Type B pancreatic cell (in vitro differentiated cells): ENCODE measurements at regions not wholly inside any gene's neighbourhood (a gene's known extent, or its start where the extent isn't known, plus 50 kb on each side); places are given as distances from the start of the nearest gene placed in this dataset.

Experiments used
- DNase-seq: peaks from one replicate; pipeline ENCODE4 v3.0.0; 2021; ENCODE audit warnings: mixed read lengths; ENCODE audit not compliant: unreplicated experiment; ENCODE audit errors: extremely low spot score
- H3K27ac Mint-ChIP-seq: 2 replicates; pipeline ENCODE4 v1.8.0; 2021; ENCODE audit warnings: mild to moderate bottlenecking, mixed read lengths
- H3K27me3 Mint-ChIP-seq: 2 replicates; pipeline ENCODE4 v1.8.0; 2021; ENCODE audit warnings: mixed read lengths
- H3K36me3 Mint-ChIP-seq: 2 replicates; pipeline ENCODE4 v1.8.0; 2021; ENCODE audit warnings: mixed read lengths
- H3K4me1 Mint-ChIP-seq: one replicate; pipeline ENCODE4 v1.8.0; 2021; ENCODE audit warnings: mixed read lengths; ENCODE audit not compliant: unreplicated experiment
- H3K4me3 Mint-ChIP-seq: 2 replicates; pipeline ENCODE4 v1.8.0; 2021; ENCODE audit warnings: mild to moderate bottlenecking, mixed read lengths
- H3K9me3 Mint-ChIP-seq: 2 replicates; pipeline ENCODE4 v1.8.0; 2021; ENCODE audit warnings: mixed read lengths
- TF ChIP-seq, protein P1 (sequence below): fragments of 200-600 bp; sonication (generic); conservative IDR thresholded peaks from 2 replicates; pipeline ENCODE4 v1.5.0; 2021; ENCODE audit warnings: antibody characterized with exemption, mild to moderate bottlenecking

DNA sequence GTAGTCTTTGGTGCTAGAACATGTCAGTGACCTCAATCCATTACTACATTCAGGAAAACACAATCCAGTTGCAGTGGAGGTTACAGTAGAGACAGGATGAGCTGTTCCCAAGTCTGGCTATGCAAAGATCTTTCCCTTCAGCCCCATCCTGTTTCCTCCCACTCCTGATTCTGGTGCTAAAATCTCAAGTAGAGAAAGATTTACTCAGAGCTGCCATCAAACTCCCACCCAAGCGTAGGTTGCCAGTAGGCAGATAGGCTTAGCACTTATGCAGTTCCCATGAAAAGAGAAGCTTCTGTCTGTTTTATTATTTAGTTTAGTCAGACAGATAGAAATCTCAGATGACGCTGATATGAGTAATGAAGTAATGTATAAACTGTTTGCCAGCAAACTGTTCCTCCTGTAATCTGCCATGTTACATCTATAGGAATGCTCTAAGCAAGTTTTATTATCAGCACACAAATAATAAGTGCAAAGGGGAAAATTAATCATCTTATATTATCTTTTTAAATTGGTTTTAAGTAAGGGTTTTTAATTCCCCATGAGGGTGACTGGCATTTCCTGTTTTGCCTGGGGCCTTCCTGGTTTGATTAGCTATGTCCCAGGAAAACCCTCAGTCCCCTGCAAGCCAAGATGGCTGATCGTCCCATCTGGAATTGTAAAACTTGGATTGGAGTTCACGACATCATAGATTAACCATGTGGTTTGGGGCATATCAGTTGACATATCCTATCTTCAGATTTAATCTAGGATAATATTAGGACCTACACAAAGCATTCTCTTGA, 188.3 kb upstream of the PALMD start:
- no peak overlapping the region for H3K27ac Mint-ChIP-seq
- H3K4me3 Mint-ChIP-seq = no peak overlapping the region
- no peaks in the 10 kb centered on the region for H3K27me3 Mint-ChIP-seq
- no peak for DNase-seq
- H3K9me3 Mint-ChIP-seq = no peaks in the 10 kb centered on the region
- no peaks in the 10 kb centered on the region for H3K36me3 Mint-ChIP-seq
- TF ChIP-seq, protein P1, sequence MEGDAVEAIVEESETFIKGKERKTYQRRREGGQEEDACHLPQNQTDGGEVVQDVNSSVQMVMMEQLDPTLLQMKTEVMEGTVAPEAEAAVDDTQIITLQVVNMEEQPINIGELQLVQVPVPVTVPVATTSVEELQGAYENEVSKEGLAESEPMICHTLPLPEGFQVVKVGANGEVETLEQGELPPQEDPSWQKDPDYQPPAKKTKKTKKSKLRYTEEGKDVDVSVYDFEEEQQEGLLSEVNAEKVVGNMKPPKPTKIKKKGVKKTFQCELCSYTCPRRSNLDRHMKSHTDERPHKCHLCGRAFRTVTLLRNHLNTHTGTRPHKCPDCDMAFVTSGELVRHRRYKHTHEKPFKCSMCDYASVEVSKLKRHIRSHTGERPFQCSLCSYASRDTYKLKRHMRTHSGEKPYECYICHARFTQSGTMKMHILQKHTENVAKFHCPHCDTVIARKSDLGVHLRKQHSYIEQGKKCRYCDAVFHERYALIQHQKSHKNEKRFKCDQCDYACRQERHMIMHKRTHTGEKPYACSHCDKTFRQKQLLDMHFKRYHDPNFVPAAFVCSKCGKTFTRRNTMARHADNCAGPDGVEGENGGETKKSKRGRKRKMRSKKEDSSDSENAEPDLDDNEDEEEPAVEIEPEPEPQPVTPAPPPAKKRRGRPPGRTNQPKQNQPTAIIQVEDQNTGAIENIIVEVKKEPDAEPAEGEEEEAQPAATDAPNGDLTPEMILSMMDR = no peak
- no peaks in the 10 kb centered on the region for H3K4me1 Mint-ChIP-seq

DNA sequence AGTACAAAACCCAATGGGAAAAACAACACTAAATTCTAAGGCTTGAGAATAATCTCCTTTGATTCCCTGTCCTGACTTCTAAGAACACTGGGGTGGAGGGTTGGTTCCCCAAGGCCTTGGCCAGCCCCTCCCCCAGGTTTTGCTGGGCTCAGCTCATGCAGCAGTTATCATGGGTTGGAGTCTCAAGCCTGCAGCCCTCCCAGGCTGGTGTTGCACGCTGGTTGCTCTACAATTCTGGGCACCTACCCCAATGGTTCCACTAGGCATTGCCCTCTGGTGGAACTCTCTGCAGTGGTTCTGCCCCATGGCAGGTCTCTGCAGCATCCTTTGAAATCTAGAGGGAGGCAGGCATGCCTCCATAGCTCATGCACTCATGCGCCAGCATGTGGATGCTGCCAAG, 184.4 kb upstream of the PALMD start:
- H3K9me3 Mint-ChIP-seq = no peaks in the 10 kb centered on the region
- H3K4me3 Mint-ChIP-seq = no peak overlapping the region
- H3K36me3 Mint-ChIP-seq = no peaks in the 10 kb centered on the region
- H3K4me1 Mint-ChIP-seq = no peaks in the 10 kb centered on the region
- peaks cover 3% of the 10 kb centered on the region for H3K27me3 Mint-ChIP-seq
- TF ChIP-seq, protein P1 = no peak
- no peak overlapping the region for H3K27ac Mint-ChIP-seq
- no peak for DNase-seq

DNA sequence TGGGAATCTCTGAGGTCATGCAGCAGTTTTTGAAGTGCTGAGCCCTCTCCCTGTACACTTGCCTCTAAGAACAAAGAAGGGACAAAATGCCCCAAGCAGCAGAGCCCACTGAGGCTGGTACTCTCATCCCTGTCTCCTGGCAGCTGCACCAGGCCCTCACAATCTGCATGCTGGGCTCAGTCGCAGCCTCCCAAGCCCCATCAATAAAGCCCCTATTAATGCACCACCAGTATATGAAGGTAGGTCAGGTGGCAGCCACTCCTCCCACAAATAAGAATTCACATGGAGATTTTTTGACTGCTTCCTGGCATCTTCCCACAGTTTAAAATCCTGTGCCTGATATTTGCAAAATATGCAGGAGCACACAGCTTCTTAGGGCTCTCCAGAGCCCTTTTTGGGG, 181.2 kb upstream of the PALMD start:
- Mint-ChIP-seq H3K9me3 (no peaks in the 10 kb centered on the region), H3K27ac (no peak overlapping the region), H3K27me3 (peaks cover 3% of the 10 kb centered on the region), H3K4me3 (no peak overlapping the region), H3K4me1 (no peaks in the 10 kb centered on the region), H3K36me3 (no peaks in the 10 kb centered on the region)
- no peak for DNase-seq
- TF ChIP-seq, protein P1 = no peak

DNA sequence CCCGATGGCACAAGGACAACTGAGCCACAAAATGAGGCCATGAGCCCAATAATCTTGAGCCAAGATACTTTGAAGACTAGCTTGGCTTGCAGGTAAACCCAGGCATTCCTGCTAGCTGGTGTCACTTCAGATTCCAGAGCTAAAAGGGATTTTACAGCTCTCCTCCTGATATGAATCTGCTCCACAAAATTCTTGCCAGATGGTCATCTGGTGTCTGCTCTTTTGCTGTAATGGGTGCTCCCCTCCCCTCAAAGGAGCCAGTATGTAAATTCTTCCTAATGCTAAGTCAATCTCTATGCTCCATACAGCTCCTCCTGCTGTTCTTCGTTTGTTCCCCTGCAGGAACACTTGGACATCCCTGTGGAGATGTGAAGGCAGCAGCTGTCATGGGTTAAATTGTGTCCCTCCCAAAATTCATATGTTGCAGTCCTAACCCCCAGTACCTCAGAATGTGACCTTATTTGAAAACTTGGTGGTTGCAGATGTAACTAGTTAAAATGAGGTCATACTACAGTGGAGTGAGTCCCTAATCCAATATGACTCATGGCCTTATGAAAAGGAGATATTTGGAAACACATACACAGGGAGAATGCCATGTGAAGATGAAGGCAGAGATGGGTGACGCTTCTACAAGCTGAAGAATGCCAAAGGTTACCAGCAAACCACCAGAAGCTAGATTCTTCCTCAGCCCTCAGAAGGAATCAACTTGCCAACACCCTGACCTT, 180.6 kb upstream of the PALMD start:
- Mint-ChIP-seq H3K27me3 (peaks cover 3% of the 10 kb centered on the region), H3K27ac (no peak overlapping the region), H3K9me3 (no peaks in the 10 kb centered on the region), H3K36me3 (no peaks in the 10 kb centered on the region), H3K4me1 (no peaks in the 10 kb centered on the region), H3K4me3 (no peak overlapping the region)
- TF ChIP-seq, protein P1 = no peak
- no peak for DNase-seq

DNA sequence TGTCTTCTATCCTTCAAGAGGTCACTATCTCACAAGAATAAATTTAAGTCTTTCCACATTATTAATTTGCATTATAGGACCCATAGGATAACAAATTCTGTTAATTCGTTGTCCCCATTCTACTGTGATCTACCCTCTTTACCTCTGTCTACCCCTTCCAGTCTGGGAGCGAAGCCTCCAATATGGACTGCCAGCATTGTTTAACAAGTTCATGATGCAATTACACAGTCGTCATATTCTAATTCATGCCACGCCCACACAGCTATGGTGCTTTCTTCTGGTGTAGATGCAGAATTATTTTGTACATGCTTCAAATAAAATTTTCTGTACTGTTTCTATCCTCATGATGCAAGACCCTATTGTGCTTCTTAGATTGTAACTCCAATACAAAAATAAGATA, 178.3 kb upstream of the PALMD start:
- H3K27me3 Mint-ChIP-seq = peaks cover 3% of the 10 kb centered on the region
- no peak overlapping the region for H3K27ac Mint-ChIP-seq
- TF ChIP-seq, protein P1 = no peak
- H3K36me3 Mint-ChIP-seq = no peaks in the 10 kb centered on the region
- H3K4me1 Mint-ChIP-seq = no peaks in the 10 kb centered on the region
- H3K9me3 Mint-ChIP-seq = no peaks in the 10 kb centered on the region
- no peak overlapping the region for H3K4me3 Mint-ChIP-seq
- DNase-seq = no peak
